ENCODE measurements at regions not wholly inside any gene's neighbourhood (a gene's known extent, or its start where the extent isn't known, plus 50 kb on each side); places are given as distances from the start of the nearest gene placed in this dataset.
"Not testable (repeated sequence)": the region's sequence is repeated elsewhere in the genome, so short reads cannot be mapped to it uniquely, and the experiment has no call there.

DNA sequence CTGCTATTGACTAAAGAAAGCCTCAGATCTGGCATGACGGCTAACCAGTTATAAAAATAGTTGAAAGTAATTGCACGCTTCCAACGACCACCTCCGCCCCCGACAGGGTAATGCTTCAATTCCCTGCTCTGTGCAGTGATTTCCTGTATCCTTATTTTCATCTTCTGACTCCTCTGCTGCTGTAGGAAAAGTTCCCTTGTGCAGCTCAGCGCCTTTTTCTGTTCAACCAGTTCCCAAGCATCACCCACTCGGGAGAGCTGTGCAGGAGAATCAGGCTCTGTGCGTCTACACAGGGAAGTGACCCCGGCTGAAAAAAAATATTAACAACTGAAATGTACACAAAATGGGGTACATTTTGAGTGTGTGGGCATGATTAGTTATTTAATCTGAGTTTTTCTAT, 91.3 kb upstream of the COPS8 start:
- no peak for DNase-seq
- H3K4me3 Mint-ChIP-seq: no peak overlapping the region
- no peaks in the 10 kb centered on the region for H3K36me3 Mint-ChIP-seq (ENCODE audit: low read depth)
- no peak overlapping the region for H3K27ac Mint-ChIP-seq
- no peaks in the 10 kb centered on the region for H3K9me3 Mint-ChIP-seq
- H3K4me1 Mint-ChIP-seq (ENCODE audit: low read depth): no peaks in the 10 kb centered on the region
- peaks cover 38% of the 10 kb centered on the region for H3K27me3 Mint-ChIP-seq

DNA sequence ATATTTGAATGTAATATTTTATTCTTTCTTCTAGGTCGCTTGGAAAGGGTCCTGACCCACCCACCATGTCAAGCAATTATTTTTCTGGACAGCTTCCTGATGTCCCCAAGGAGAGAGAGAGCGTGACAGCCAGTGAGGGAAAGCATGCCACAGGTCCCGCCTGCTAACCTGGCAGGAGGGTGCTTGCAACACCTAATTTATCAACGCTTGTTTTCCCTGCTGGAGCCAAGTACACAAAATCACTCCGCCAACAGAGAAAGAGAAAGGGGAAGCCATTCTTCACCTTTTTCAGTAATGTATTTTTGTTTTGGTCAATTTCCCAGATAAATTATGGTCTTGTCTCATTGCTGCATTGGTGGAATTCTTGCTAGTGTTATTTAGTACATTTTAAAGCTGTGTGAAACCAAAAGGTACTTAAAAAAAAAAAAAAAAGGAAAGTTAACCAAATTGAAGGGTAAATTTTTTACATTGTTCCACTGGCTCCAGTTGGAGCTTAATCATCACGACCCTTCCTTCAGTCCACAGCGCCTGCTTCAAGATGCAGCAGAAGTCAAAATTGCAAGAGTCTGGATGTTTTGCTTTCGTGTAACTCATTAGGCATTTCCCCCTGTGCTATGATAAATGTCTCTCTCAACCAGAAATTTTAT, 88.5 kb upstream of the COPS8 start:
- Mint-ChIP-seq H3K36me3 (ENCODE audit: low read depth) (no peaks in the 10 kb centered on the region), H3K27ac (no peak overlapping the region)
- DNase-seq: no peak

DNA sequence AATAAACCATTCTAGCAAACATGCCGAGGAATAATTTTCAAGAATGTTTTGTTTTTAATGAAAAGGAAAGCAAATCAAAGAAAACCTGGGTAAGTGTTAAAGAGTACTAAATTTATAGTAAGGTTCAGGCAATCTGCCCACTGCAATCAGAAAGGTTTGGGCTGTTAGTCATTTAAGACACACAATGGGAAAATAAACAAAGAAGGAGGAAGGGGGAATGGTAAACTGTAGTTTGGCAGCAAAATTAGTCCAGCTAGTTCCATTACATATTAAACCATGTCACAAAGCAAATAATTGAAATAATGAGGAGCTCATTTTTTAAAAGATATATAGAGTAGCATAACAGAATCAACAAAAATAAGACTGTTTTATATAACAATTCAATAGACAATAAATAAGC, 87.5 kb upstream of the COPS8 start:
- DNase-seq: no peak
- Mint-ChIP-seq H3K4me1 (ENCODE audit: low read depth) (no peaks in the 10 kb centered on the region), H3K36me3 (ENCODE audit: low read depth) (no peaks in the 10 kb centered on the region), H3K27ac (no peak overlapping the region), H3K27me3 (peaks cover 34% of the 10 kb centered on the region), H3K9me3 (no peaks in the 10 kb centered on the region), H3K4me3 (no peak overlapping the region)

More for the DNA sequence above, 88.5 kb upstream of the COPS8 start:
- Mint-ChIP-seq H3K9me3 (no peaks in the 10 kb centered on the region), H3K27me3 (peaks cover 40% of the 10 kb centered on the region), H3K4me1 (ENCODE audit: low read depth) (no peaks in the 10 kb centered on the region), H3K4me3 (no peak overlapping the region)

DNA sequence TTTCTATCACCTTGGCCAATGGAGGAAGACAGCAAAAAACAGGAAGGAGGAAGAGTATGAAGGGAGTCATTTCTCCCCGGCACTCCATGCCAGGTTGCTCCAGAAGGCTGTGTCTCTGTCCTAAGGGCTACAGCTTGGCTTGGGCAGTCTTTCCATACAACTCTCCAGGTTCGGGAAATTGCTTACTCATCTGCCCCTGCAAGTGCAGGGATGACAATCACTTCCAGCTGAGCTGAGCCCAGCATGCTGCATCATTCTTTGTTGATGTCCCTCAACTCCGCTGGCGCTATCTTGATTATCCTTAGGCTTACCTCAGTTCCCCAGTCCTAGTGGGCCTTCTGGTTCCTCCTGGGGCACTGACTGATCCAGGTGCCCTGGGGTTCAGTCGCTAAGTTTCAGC, 86.9 kb upstream of the COPS8 start:
- Mint-ChIP-seq H3K9me3 (no peaks in the 10 kb centered on the region), H3K27ac (no peak overlapping the region), H3K27me3 (peaks cover 33% of the 10 kb centered on the region), H3K4me3 (no peak overlapping the region), H3K4me1 (ENCODE audit: low read depth) (no peaks in the 10 kb centered on the region), H3K36me3 (ENCODE audit: low read depth) (no peaks in the 10 kb centered on the region)
- no peak for DNase-seq

DNA sequence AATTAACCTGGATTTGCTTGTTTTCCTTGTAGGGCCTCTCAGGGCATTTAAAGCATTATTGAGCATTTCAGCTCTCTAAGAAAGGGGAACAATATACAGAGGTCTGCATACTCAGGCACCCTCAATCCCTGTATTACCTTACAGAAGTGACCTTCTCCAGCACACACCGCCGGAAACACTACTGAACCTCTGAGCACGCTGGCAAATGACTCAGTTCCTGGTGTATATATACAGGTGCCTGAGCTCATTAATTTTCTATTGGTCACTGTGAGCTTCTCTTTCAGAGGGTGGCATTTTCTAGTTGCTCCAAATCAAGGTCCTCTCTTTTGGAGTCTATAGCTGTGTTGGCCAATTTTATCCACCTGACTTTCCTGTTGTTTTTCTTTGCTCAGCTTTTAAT, 85.2 kb upstream of the COPS8 start:
- peaks cover 44% of the 10 kb centered on the region for H3K27me3 Mint-ChIP-seq

DNA sequence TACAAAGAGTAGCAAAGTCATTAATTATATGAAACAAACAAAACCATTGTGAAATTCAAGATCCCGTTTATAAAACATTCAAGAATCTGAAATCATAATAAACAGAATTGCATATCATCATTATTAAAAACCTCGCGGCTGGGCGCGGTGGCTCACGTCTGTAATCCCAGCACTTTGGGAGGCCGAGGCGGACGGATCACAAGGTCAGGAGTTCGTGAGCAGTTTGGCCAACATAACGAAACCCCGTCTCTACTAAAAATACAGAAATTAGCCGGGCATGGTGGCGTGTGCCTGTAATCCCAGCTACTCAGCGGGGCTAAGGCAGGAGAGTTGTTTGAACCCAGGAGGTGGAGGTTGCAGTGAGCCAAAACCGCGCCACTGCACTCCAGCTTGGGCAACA, 80.3 kb upstream of the COPS8 start:
- DNase-seq: not testable (repeated sequence)

More for the DNA sequence above, 85.2 kb upstream of the COPS8 start:
- DNase-seq: no peak
- Mint-ChIP-seq H3K4me3 (no peak overlapping the region), H3K4me1 (ENCODE audit: low read depth) (no peaks in the 10 kb centered on the region), H3K27ac (no peak overlapping the region), H3K9me3 (no peaks in the 10 kb centered on the region), H3K36me3 (ENCODE audit: low read depth) (no peaks in the 10 kb centered on the region)

DNA sequence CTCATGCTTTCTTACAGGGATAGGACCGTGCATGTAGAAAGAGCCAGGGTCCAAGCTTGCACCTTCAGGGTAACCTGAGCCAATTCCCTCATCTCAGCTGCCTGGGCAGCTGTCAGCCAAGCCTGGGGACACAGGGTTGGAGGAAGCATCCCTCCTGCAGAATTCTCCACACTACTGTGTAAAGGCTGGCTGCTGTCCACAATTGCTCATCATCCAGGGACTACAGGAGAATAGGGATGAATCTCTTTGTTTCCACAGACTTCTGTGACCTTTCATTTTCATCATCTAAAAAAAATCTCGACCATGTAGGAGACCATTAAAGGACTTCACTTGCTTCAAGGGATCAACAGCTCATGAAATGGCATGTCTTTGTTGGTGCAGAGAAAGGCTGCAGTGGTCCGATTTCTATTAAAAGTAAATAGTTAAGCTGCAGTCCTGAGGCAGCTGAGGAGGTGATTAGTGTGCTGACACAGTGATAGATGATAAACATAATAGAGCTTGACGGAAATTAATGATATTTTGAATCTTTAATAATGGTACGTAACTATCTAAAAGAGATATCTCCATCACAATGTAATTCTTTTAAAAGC, 74.4 kb upstream of the COPS8 start:
- Mint-ChIP-seq H3K27ac (no peak overlapping the region), H3K4me3 (no peak overlapping the region), H3K27me3 (peaks cover 4% of the 10 kb centered on the region), H3K4me1 (ENCODE audit: low read depth) (no peaks in the 10 kb centered on the region), H3K36me3 (ENCODE audit: low read depth) (no peaks in the 10 kb centered on the region), H3K9me3 (no peaks in the 10 kb centered on the region)
- no peak for DNase-seq

More for the DNA sequence above, 80.3 kb upstream of the COPS8 start:
- peaks cover 12% of the 10 kb centered on the region for H3K27me3 Mint-ChIP-seq
- not testable (repeated sequence) for H3K4me3 Mint-ChIP-seq; H3K9me3 Mint-ChIP-seq; H3K36me3 Mint-ChIP-seq (ENCODE audit: low read depth); H3K4me1 Mint-ChIP-seq (ENCODE audit: low read depth); H3K27ac Mint-ChIP-seq

DNA sequence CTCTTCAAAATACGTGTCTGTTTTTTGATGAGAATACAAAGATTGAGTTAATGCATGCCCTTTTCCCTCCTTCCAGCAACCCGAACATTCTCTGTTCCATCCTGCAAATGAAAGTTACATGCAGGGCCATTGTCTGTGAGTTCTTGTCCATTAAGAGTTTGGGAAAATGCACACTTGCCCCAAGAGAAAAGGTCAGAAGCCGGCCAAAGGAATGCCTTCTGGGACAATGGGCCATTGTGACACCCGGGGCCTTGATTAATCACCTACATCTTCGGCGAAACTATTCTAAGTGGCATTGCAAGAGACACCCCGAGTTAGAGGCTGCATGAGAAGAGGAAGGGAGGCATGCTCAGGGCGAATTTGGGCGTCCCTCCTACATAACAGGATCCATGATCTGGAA, 73.7 kb upstream of the COPS8 start:
- Mint-ChIP-seq H3K27ac (no peak overlapping the region), H3K4me3 (no peak overlapping the region), H3K36me3 (ENCODE audit: low read depth) (no peaks in the 10 kb centered on the region), H3K4me1 (ENCODE audit: low read depth) (no peaks in the 10 kb centered on the region), H3K27me3 (peaks cover 4% of the 10 kb centered on the region), H3K9me3 (no peaks in the 10 kb centered on the region)
- no peak for DNase-seq

DNA sequence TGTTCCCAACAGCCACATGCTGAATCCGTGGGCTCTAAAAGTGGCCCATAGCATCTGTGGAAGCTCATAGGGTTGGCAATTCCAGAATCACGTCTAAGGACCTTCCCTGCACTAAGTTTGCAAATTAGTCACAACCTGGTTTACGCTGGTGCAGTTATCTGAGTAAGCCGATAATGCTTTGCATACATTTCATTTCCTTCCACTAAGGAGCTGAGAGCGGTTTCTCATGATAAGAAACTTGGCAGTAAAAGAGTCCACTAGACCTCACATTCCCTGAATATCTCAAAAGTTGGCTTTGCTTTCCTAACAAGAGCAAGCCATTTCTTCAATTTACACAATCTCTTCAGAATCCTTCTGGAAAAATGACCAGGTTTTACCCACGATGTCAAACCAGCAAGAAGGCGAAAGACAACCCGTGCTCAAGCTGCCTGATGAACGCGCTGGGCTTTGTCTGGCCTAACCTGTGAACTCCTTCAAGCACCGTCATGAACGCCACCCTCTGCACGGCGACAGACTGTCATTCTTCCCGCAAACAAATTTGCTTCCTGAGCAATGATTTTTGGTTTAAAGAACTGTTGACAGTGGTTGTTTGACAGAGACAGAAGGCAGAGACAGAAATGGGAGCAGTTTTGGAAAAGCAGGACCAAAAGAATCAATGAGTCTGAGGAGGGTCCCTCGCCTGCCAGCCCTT, 73.0 kb upstream of the COPS8 start:
- Mint-ChIP-seq H3K36me3 (ENCODE audit: low read depth) (no peaks in the 10 kb centered on the region), H3K4me1 (ENCODE audit: low read depth) (no peaks in the 10 kb centered on the region), H3K27me3 (peaks cover 4% of the 10 kb centered on the region), H3K9me3 (no peaks in the 10 kb centered on the region), H3K4me3 (no peak overlapping the region), H3K27ac (no peak overlapping the region)
- no peak for DNase-seq

DNA sequence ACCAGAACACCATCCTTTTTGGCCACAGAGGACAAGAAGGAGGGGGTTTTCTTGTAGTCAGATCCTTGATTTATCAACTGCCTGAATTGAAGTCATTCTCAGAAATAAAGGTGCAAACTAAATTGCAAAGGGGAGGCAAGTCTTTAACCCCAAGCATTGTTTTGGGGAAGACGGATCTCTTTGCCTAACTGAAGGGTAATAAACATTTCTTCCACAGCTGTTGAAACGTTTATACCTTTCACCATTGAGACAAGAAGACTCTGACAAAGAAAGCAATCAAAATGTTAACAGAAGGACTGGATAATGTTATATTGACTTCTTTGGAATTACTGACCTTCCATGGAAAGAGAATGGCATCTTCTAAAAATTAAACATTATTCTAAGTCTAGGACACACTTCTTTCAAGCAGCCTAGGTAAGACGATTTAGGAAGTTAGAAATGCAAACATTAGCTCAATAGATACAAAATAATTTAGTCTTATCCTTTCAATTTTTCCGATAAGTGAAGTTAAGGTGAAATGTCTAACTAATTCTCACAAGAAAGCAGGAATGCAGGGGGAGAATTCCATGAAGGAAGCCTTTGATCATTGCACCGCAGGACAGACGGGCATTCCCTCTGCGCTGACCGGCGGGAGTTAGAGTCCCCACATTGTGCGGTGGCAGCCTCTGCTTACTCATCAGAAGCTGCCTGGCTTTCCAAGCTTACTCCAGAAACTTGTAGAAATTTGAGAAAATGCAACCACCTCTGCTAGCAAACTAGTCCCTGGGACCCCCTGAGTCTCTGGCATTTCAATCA, 69.4 kb upstream of the COPS8 start:
- Mint-ChIP-seq H3K27me3 (no peaks in the 10 kb centered on the region), H3K27ac (no peak overlapping the region), H3K4me3 (no peak overlapping the region), H3K4me1 (ENCODE audit: low read depth) (no peaks in the 10 kb centered on the region), H3K36me3 (ENCODE audit: low read depth) (no peaks in the 10 kb centered on the region), H3K9me3 (no peaks in the 10 kb centered on the region)
- DNase-seq: no peak

DNA sequence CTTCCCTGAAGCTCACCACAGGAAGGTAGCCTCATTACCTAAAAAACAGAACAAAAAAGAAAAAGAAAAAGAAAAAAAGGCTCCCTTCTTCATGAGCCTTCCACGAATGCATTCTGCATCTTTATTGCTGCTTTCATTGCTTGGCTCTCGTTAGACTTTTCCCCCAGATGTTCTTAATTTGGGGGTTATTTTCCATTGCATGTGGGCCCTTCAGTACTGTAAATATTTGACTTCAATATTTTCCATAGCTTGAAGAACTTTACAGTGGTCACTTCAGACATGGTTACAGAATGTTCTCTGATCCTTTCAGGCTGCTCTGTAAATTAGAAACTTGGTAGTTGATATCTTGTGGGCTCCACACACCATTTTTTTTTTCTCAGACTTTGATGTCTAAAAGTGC, 65.6 kb upstream of the COPS8 start:
- Mint-ChIP-seq H3K27me3 (no peaks in the 10 kb centered on the region), H3K36me3 (ENCODE audit: low read depth) (no peaks in the 10 kb centered on the region), H3K4me1 (ENCODE audit: low read depth) (no peaks in the 10 kb centered on the region), H3K27ac (no peak overlapping the region), H3K9me3 (no peaks in the 10 kb centered on the region), H3K4me3 (no peak overlapping the region)
- no peak for DNase-seq

DNA sequence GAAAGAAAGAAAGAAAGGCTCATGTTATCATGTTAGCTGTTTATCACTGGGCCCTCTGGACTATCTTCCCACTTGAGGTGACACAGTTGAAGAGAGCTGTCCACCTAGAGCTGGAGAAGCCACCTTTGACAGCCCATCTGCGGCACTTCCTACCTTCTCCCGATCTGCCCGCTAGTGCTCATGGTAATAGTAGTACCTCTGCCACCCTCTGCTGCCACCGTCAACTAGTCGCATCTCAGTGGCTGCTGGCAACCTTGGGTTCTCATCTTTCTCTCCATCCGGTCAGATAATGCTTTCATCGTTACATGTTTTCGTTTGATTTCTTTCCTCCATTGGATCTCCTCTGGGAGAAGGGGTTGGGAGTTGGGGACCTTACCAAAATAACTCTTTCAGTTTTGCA, 63.2 kb upstream of the COPS8 start:
- no peaks in the 10 kb centered on the region for H3K4me1 Mint-ChIP-seq (ENCODE audit: low read depth)
- DNase-seq: no peak
- no peaks in the 10 kb centered on the region for H3K36me3 Mint-ChIP-seq (ENCODE audit: low read depth)
- H3K9me3 Mint-ChIP-seq: no peaks in the 10 kb centered on the region
- H3K27me3 Mint-ChIP-seq: no peaks in the 10 kb centered on the region
- no peak overlapping the region for H3K27ac Mint-ChIP-seq
- H3K4me3 Mint-ChIP-seq: no peak overlapping the region

DNA sequence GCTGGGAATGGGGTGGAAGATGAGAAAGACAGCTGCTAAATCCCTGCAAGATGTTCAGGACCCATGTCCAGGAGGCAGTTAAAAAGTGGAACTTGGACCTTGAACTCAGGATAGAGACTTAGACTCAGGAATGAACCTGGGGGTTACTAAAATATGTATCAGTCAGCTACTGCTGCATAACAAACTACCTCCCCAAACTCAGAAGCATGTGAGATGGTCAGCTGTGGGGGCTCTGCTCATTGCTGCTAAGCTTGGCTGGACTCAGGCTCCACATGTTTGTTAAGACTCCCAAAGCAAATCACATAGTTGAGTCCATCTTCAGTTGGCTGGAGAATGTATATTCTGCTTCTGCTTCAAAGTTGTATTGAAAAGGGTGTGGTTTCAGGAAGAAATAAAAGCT, 61.4 kb upstream of the COPS8 start:
- DNase-seq: no peak
- Mint-ChIP-seq H3K9me3 (no peaks in the 10 kb centered on the region), H3K27me3 (no peaks in the 10 kb centered on the region), H3K4me1 (ENCODE audit: low read depth) (no peaks in the 10 kb centered on the region), H3K36me3 (ENCODE audit: low read depth) (no peaks in the 10 kb centered on the region), H3K27ac (no peak overlapping the region), H3K4me3 (no peak overlapping the region)

DNA sequence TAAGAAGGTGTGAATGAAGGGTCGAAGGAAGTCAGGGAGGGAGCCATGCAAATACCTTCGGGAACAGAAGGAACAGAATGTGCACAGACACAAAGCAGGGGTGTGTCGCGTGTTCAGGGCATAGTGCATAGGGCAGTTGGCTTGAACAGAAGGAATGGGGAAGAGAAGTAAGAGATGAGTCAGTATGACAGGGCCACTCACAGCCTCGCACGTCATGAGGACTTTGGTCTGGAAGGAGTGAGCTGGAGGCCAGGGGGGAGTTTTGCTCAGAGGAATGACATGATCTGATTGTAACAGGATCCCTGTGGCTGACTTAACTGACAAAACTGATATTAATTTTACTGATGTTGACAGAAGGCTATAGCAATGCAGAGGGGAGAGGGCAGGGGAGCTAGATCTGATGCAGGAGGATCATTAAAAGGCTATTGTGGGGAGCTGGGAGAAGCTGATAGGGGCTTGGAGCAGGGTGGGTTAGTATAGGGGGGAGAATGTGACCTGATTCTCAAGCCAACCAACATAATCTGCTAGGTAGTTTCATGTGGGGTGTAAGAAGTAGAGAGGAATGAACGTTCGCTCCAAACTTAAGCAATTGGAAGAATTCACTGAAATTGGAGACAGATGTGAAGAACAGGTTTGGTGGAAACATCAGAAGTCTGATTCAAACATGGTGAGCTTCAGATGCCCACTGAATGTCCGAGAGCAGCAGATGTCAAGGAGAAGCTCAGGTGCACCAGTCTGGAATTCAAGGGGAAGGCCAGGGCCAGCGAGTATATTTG, 60.4 kb upstream of the COPS8 start:
- H3K9me3 Mint-ChIP-seq: no peaks in the 10 kb centered on the region
- DNase-seq: no peak
- no peak overlapping the region for H3K4me3 Mint-ChIP-seq
- no peak overlapping the region for H3K27ac Mint-ChIP-seq
- no peaks in the 10 kb centered on the region for H3K4me1 Mint-ChIP-seq (ENCODE audit: low read depth)
- H3K27me3 Mint-ChIP-seq: no peaks in the 10 kb centered on the region
- no peaks in the 10 kb centered on the region for H3K36me3 Mint-ChIP-seq (ENCODE audit: low read depth)
